ENCODE measurements at regions not wholly inside any gene's neighbourhood (a gene's known extent, or its start where the extent isn't known, plus 50 kb on each side); places are given as distances from the start of the nearest gene placed in this dataset.

DNA sequence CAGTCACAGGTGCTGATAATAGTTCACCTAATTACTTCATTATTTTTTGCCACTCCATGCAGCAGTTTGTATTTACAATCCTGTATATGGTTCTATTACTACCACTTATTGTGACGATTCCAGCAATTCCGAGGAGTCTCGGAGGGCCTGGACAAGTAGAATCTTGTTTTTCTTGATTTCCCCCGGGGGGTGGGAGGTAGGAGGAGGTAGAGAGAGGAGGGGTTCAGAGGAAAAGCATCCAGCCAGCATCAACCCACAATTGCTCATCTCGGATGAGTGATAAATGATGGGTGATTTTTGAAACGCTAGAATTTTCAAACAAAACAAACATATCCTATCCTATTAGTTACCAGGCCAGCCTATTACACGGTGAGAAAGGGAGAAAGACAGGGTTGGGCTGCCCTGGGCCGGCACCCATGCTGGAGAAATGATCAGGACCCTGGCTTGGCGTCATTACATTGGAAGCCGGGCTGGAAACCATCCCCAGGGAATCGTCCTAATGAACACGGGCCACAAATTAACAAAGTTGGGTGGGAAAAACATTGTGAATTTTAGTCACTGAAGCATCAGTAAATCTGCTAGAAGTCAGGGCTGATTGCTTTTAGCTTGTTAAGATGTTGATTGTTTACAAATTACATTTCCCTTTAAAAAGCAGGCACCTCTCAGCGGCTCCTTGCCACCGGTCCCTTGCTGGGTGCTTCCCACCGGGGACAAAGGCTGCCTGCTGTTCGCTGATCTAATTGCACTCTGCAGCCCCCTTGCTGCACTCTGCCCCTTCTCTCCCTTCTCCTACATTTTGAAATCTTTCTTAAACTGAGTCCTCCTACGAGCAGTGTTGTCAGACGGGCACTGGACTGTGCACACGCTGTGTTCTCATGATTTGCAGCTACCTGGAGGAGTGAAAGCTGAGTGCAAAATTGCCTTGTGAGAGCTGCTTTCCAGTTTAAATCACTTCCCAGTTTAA, 95.5 kb downstream of the FAM204A start:
- DNase-seq (ENCODE audit: low read depth, low spot score) = no peak

DNA sequence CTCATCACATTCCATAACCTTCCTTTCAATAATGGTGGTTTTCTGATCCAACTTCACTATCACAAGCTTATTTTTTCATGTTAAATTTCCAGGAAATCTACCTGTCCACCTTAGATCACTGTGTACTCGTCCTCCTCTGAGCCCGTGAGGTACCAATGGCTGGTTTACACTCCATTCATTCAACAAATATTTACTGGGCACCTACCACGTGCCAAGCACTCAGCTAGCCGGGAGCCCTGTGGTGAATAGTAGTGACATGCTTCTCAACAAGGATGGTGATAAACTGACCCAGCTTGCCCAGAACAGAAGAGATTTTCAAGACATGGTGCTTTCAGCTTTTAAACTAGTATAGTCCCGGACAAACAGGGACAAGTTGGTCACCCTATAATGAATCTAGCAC, 98.2 kb downstream of the FAM204A start:
- DNase-seq (ENCODE audit: low read depth, low spot score) = no peak

DNA sequence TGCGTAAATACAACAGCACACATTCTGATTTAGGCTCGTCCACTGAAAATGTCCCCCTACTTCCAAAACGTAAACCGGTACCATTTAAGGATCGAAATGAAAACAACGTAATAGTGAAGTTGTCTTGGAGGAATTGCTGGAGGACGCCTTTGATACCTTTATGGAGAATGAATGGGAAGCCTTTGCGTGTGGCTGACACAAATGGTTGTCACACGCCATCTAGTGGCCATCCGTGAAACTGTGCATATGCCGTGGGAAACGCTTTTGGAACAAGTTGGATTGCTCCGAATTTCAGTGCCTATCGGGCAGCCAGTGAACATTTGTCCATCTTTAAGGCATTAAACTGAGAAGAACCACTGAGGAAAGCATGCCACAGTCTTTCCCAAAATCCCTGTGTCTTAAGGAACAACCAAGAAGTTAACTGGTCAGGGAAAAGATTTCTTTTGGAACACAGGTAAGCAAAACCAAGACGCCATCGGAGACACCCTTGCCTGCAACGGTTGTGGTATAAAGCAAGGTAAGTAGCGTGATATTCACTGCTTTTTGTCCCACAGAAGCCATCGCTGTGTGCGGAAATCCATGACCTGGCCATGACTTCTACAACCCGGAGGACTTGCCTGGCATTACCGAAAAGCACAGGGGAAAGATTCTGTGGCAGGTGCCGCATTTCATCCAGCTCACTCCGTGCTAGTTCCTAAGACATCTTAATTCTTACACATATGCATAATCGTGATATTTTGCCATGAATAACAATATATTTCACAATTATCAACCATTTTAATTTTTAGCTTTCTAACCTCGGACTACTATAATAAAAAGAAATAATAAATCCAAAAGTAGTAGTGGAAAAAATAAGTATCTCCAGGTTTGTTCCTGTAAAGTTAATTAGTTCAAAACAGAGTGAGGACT, 100.6 kb downstream of the FAM204A start:
- DNase-seq (ENCODE audit: low read depth, low spot score) = peak; percentile 39

DNA sequence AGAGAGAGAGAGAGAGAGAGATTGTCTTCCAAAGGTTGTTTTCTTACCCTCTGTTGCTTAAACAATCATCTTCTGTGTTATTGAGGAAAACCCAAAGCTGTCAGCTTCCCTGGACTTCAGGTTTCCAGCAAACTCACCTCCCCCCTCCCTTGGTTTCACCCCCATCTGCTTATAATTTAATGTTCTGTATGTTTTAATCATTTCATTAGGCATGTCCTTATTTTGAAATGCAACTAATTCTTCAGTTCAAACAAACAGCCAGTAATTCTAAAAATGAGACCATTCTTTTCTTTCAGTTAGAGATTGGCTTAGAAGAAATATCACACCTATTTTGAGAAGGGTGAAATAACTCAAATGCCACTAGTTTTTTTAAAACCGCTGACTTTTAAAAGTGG, 102.9 kb downstream of the FAM204A start:
- no peak for DNase-seq (ENCODE audit: low read depth, low spot score)

DNA sequence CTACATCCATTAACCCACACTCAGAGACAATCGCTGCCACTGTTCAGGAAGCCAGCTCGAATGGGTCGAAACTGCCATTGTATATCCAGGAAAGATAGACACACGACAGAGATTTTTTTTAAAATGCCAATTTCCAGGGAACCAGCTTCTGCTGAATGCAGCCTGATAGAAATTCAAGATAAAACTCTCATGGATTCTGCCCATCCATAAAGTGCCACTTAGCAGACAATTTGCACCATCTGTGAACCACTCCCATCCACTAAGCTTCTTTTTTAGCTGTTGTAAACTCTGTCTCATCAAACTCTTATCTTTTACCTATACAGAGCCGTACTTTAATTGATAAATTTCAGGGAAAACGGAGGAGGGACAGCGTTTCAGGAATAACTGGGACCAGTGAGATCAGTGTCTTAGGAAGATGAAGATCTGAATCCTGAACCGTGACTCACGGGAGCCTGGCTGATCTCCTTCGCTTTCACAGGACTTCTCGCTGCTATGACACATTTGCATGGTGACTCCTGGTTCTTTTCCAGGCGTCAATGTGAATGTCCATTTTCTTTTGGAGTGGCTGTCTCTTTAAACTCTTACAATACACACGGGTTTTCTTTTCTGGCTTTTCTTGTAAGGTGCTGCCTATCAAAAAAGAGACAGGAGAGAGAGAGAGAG, 103.4 kb downstream of the FAM204A start:
- no peak for DNase-seq (ENCODE audit: low read depth, low spot score)

DNA sequence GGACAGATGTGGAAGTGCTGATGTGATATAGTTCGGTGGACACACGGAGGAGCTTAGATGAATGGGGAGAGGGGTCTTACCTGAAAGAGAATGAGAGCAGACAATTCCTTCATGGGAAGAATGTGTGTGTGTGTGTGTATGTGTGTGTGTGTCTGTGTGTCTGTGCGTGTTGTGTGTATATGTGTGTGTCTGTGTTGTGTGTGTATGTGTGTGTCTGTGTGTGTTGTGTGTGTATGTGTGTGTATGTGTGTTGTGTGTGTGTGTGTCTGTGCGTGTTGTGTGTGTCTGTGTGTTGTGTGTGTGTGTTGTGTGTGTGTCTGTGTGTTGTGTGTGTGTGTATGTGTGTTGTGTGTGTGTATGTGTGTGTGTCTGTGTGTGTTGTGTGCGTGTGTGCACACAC, 104.2 kb downstream of the FAM204A start:
- no peak for DNase-seq (ENCODE audit: low read depth, low spot score)

DNA sequence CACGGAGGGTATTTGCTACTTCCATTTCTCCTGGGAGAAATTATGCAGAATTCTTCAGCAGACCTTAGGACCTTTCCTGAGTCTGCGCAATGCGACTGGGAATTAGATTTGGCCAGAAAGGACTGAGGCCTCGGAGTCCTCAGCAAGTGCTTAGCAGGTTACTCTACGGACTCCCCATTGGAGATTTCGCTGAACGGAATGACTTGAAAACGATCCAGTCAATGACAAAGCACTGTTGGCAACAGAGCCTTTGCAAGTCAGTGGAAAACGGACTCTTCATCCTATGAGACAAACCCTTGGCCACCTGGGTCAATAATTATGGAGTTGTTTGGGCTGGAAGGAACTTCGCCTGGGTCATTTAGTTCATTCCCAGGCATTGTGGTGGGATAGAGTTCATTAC, 107.4 kb downstream of the FAM204A start:
- no peak for DNase-seq (ENCODE audit: low read depth, low spot score)

DNA sequence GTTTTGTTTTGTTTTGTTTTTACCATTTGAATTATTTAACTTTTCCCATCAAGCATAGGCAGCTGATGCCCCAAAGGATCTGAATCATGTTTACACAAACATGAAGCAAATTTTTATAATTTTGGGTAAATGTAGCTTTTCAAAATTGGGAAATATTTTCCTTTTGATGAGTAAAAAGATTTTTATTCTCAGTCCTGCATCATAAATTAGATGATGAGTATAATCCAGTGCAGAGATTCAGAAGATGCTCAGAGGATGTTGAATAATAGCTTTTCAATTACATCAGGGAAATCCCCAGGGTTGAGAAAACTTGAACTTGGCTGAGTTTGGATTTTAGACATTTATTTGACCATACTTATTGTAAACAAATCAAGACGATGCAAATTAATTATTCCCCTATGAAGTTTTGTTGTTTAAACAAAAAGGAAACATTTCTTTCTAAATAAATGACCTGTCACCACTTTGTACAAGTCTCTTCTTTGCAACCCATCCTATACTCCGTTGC, 121.7 kb downstream of the FAM204A start:
- DNase-seq (ENCODE audit: low read depth, low spot score) = no peak

DNA sequence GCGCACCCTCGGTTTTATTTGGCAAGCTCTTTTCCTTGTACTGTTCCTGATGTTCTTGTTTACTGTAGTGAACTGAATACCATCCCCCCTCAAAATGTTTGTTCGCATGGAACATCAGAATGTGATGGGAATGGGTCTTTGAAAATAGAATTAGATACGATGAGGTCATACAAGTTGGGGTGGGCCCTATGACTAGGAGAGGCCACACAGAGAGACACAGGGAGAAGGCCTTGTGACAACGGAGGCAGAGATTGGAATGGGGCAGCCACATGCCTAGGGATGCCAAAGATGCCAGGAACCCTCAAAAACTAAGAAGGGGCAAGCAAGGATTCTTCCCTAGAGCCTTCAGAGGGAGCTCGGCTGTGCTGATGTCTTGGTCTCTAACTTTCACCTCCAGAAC, 123.6 kb downstream of the FAM204A start:
- no peak for DNase-seq (ENCODE audit: low read depth, low spot score)

DNA sequence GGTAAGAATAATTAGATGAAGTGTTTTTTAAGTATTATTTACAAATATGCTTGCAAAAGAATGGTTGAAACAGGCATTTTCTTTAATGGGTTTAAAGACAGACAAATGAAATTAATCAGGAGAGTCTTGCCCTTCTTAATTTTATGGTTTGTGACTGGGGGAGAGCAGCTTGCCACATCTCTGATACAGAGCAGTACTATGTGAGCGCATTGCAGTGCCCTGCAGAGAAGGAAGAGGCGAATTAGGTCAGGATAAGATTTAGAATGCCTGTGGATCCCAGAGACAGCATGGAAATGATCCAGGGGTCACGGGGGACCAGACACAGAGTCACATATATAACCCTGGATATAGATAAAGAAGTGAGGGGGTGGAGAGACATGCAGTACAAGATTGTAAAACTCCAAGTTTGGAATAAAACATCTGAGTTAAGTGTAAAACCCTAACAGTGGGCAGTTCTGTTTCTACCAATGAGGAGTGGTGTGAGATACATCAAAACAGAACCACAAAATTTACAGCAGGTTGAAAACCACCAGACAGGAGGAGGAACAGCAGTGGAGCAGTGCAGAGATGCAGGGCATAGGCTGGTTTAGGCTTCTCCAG, 125.5 kb downstream of the FAM204A start:
- DNase-seq (ENCODE audit: low read depth, low spot score) = no peak

DNA sequence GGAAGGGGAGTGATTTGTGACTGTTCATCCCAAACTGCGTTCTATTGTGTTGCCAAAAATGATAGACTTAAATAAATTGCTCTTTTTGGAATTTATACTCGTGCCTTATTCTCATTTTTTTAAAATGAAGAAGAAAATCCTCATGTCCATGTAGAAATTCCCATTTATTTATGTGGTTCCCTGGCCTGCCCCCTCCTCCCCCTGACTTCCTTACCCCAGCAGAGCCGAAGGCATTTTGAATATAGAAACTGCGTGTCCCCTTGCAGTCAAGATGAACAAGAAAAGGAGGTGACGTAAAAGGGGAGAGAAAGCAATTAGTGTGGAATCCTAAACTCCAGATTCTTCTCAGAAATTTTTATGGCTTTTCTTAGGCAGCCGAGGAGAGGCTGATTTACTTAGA, 126.1 kb downstream of the FAM204A start:
- no peak for DNase-seq (ENCODE audit: low read depth, low spot score)

DNA sequence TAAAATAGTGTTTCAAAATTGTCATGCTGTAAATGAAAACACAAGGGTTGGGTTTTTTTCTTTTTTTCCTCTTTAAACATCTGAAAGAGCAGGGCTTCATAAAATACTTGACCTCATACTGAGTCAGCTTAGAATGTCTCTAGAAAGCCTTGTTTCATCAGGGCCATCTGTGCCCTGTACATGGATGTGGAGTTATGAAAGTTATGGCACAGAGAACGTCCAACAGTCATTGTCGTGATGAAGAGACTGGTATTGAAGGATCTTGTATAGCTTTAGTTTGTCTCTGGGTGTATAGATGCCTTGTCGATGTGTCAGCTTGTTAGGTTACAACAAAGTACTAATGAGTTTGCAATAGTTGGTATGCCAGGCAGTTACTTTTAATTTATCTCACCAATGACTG, 127.3 kb downstream of the FAM204A start:
- DNase-seq (ENCODE audit: low read depth, low spot score) = no peak

DNA sequence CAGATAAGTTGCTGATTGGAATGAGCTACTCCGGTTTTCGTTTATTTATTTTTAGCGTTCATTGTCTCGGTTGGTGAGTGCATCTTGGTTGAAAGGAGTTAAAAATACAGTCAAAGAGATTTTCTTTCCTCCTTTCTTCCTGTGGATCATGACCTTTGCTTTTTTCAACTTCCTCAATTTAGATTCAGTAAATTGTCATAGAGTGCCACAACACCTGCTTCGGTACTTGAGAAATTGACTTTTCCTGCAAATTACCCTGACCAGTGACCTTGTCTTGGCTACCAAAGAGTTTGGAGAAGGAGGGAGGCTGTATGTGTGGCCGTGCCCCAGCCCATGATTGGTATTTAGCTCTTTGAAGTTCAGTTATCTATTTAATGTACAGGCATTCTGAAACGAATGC, 128.7 kb downstream of the FAM204A start:
- no peak for DNase-seq (ENCODE audit: low read depth, low spot score)

DNA sequence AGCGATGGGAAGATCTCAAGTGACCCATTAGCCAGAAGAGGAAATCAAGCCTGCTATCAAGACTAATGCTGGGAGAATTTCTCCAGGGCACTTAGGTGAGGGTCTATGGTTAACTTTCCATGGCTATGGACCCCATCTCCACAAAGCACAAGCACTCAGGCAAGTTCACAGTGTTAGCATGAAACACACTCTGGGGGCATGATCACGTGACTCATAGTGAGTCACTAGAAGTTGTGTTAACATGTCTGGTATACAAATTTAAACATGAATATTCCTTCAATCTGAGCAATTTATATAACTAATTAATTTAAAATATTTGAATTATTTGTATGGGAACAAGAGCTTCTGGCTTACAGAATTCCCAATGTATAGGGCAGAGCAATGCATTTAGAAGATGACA, 131.8 kb downstream of the FAM204A start:
- DNase-seq (ENCODE audit: low read depth, low spot score) = no peak

DNA sequence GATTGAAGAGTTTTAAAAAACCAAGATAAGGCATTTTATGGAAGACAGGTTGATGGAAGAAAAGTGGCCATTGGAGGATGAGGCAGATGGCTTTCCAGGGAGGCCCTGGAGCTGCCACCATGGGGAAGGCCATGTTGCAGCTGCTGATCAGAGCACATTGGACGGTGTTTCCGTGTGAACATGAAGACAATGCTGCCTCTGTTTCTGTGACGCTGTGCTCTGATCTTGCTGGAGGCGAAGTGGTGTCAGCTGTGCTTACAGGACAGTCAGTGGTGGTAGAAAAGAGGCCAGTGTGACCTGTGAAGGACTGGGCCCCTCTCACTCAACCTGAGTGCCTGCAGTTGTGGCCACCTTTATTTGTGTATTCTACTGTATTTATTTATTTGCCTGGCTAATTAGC, 132.9 kb downstream of the FAM204A start:
- no peak for DNase-seq (ENCODE audit: low read depth, low spot score)

DNA sequence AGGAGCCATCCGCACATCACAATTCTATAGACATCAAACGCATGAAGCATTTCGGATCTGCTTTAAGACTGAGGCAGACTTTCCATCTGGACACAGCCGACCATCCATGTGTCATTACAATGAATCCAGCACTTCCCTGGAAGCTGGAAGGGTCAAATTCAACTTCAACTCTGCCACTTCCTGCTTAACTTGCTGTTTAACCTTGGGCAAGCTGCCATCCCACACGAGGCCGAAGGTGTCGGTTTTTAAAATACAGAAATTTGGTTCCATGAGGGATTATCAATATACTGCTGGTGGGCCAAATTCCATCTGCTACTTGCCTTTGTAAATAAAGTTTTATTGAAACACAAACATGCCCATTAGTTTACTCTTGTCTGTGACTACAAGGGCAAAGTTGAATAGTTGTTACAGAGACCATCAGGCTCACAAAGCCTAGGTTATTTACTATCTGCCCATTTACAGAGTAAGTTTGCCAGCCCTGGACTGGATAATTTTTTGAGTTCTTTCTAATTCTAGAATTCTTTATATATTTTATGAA, 134.6 kb downstream of the FAM204A start:
- DNase-seq (ENCODE audit: low read depth, low spot score) = no peak

DNA sequence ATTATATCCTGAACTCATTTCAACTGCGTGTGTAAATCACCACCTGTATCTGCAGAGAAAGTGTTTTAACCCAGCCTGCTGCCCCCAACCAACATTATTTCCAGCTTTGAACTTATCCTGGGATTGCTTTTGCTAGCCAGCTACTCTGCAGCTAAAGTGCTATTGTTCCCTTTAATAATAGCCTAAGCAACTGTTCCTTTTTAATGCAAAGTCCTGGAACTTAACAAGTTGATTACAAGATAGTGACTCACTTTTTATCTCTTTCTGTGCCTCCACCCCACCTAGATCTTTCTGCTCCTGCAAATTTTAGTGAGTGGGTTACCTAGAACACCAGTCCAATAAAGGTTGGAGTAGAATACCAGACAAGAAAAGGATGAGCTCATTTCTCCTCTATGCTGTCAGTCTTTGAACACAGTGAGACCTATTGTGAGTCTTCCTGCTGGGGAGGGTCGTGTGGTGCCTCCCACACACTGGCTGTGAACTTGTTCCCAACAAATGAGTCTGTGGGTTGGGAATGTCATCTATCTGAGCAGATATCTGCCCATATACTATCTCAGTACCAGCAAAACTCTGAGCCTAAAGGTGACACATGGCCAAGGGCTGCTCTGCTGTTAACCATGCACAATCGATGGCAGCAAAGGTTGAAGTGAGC, 137.7 kb downstream of the FAM204A start:
- DNase-seq (ENCODE audit: low read depth, low spot score) = no peak

DNA sequence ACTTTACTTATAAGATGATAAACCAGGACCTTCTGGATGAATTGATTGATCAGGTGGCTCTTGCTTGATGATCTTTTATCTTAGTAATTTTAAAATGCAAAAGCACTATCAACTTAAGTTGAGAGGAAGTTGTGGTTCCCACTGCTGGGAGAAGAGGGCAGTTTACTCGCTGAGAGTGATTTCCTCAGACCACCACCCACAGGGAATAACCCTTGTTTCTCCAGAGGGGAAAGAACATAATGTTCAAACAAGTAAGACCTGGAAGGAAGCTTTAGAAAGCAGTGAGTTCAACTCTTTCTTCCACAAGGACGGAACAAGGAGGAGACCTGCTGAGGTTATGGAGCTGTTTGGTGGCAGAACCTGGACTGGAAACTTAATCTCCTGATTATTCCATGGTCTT, 138.7 kb downstream of the FAM204A start:
- no peak for DNase-seq (ENCODE audit: low read depth, low spot score)

DNA sequence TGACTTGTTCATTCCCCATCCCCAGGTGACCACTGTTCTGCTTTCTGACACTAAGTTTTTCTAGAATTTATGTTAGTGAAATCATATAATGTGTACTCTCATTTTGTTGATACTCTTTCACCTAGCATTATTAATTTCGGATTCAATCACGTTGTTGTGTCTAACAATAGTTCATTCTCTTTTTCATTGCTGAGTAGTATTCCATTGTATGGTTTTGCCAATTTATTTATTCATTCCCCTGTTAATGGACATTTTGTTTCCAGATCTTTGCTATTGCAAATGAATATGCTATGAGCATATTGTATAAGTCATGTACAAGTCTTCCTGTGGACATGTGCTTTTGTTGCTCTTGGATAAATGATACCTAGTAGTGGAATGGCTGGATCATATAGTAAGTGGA, 146.4 kb downstream of the FAM204A start:
- DNase-seq (ENCODE audit: low read depth, low spot score) = no peak

DNA sequence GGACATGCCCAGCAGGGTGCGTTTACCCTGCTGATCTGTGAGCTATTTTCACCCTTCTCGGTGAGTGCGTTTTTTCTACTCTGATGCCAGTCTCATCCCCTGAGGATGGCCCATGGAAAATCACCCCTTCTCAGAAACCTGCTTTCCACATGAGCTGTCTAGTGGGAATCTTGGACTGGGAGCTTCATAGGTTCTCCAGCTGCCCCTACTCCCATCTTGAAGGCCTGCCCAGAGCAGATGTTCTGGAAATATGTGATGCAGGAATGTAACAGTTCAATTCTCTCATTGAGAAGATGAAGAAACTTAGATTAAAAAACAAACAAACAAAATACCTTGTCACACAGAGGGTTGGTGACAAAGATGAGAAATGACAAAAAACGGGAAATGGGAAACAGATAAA, 146.9 kb upstream of the RAB11FIP2 start:
- DNase-seq (ENCODE audit: low read depth, low spot score) = no peak

DNA sequence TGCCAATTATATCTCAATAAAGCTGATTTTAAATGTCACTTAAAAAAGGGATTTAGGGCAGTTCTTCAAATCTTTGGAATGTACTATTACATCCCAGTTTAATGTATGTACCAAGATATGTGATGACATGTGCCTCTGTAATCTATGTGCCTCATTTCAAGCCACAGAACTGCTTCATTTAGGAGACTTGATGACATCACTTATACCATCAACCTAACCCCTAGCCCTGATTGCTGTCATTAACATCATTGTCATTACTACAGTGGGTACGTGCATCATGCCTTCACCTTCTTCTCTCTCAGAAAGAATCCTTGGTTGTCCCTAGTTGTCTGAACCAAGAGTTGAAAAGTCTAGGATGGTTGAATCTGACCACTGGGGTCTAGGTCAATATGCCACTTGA, 134.3 kb upstream of the RAB11FIP2 start:
- no peak for DNase-seq (ENCODE audit: low read depth, low spot score)
